GM21529 (cell line): ENCODE measurements at regions not wholly inside any gene's neighbourhood (a gene's known extent, or its start where the extent isn't known, plus 50 kb on each side); places are given as distances from the start of the nearest gene placed in this dataset.
A peak's percentile ranks its signal among the peaks of the same experiment; 100 is the strongest.

ENCODE experiments used
- ATAC-seq: cut with Tn5 transposase; IDR thresholded peaks from one replicate; pipeline ENCODE4 v1.9.1; 2021; ENCODE audit not compliant: unreplicated experiment

- ATAC-seq: no peak
Observed at GRCh38 chr2:104668631-104669030, 185.3 kb upstream of the POU3F3 start.

- no peak for ATAC-seq
Observed at GRCh38 chr2:104673225-104673624, 180.7 kb upstream of the POU3F3 start.

GRCh38 chr2:104678181-104678580, 175.7 kb upstream of the POU3F3 start:
- no peak for ATAC-seq

GRCh38 chr2:104685591-104685990, 168.3 kb upstream of the POU3F3 start:
- no peak for ATAC-seq

GRCh38 chr2:104687147-104687546, 166.8 kb upstream of the POU3F3 start:
- no peak for ATAC-seq

- no peak for ATAC-seq
Observed at GRCh38 chr2:104690255-104690984, 163.5 kb upstream of the POU3F3 start.

GRCh38 chr2:104698276-104698675, 155.6 kb upstream of the POU3F3 start:
- no peak for ATAC-seq

GRCh38 chr2:104701411-104701911, 152.5 kb upstream of the POU3F3 start:
- ATAC-seq: no peak

- ATAC-seq: no peak
Observed at GRCh38 chr2:104702031-104702850, 151.7 kb upstream of the POU3F3 start.

GRCh38 chr2:104703669-104704068, 150.2 kb upstream of the POU3F3 start:
- no peak for ATAC-seq

- ATAC-seq: no peak
Observed at GRCh38 chr2:104704496-104705245, 149.2 kb upstream of the POU3F3 start.

- ATAC-seq: no peak
Observed at GRCh38 chr2:104707056-104707455, 146.9 kb upstream of the POU3F3 start.

GRCh38 chr2:104708967-104709366, 144.9 kb upstream of the POU3F3 start:
- ATAC-seq: no peak

GRCh38 chr2:104716061-104716460, 137.9 kb upstream of the POU3F3 start:
- ATAC-seq: no peak

- ATAC-seq: peak; percentile 92
Observed at GRCh38 chr2:104733226-104733943, 120.5 kb upstream of the POU3F3 start.

GRCh38 chr2:104734937-104735586, 118.9 kb upstream of the POU3F3 start:
- no peak for ATAC-seq

GRCh38 chr2:104736026-104736425, 117.9 kb upstream of the POU3F3 start:
- no peak for ATAC-seq

GRCh38 chr2:104741860-104742259, 112.1 kb upstream of the POU3F3 start:
- ATAC-seq: no peak

- no peak for ATAC-seq
Observed at GRCh38 chr2:104744537-104744936, 109.4 kb upstream of the POU3F3 start.

- no peak for ATAC-seq
Observed at GRCh38 chr2:104745846-104746245, 108.1 kb upstream of the POU3F3 start.
